Natural killer cell (primary cell): ENCODE measurements at regions not wholly inside any gene's neighbourhood (a gene's known extent, or its start where the extent isn't known, plus 50 kb on each side); places are given as distances from the start of the nearest gene placed in this dataset.
A peak's percentile ranks its signal among the peaks of the same experiment; 100 is the strongest.
"Not testable (repeated sequence)": the region's sequence is repeated elsewhere in the genome, so short reads cannot be mapped to it uniquely, and the experiment has no call there.

Source experiments
- ATAC-seq, 3 donors: fragments of 150-1000 bp in 2 of 3; fragments of 200-7000 bp in 1 of 3; cut with Tn5 transposase; 1 replicate in 1 of 3; 2 replicates in 2 of 3; pipeline ENCODE4 v1.10.0; 2021; ENCODE audit warnings: mild to moderate bottlenecking in 2 of 3, moderate library complexity in 2 of 3
- DNase-seq, 2 donors: peaks; one replicate each; pipeline versions ENCODE4 v3.0.0 to v3.0.0-alpha.2; 2013 to 2021; ENCODE audit warnings: mixed read lengths in 1 of 2
- H3K27ac ChIP-seq: one replicate; pipeline ENCODE4 v1.5.1; 2013; ENCODE audit warnings: mild to moderate bottlenecking, low read length
- H3K27me3 ChIP-seq: one replicate; pipeline ENCODE4 v1.6.1; 2013; ENCODE audit warnings: low read length; ENCODE audit not compliant: control insufficient read depth, insufficient read depth
- H3K36me3 ChIP-seq: one replicate; pipeline ENCODE4 v1.6.1; 2013; ENCODE audit warnings: low read length; ENCODE audit not compliant: control insufficient read depth, insufficient read depth
- H3K4me1 ChIP-seq: one replicate; pipeline ENCODE4 v1.6.1; 2013; ENCODE audit warnings: low read length; ENCODE audit not compliant: control insufficient read depth, insufficient read depth
- H3K4me3 ChIP-seq: one replicate; pipeline ENCODE4 v1.5.1; 2013; ENCODE audit warnings: low read length
- H3K9me3 ChIP-seq: one replicate; pipeline ENCODE4 v1.6.1; 2013; ENCODE audit warnings: low read length; ENCODE audit not compliant: control insufficient read depth, insufficient read depth
- H3K27ac Mint-ChIP-seq, 2 donors: one replicate each; pipeline ENCODE4 v1.8.0; 2022; ENCODE audit warnings: mild to moderate bottlenecking in 2 of 2, mixed read lengths in 2 of 2, moderate library complexity in 1 of 2
- H3K27me3 Mint-ChIP-seq, 2 donors: one replicate each; pipeline ENCODE4 v1.8.0; 2022; ENCODE audit warnings: low read depth in 2 of 2, mixed read lengths in 2 of 2
- H3K36me3 Mint-ChIP-seq: one replicate; pipeline ENCODE4 v1.8.0; 2022; ENCODE audit warnings: mixed read lengths
- H3K4me1 Mint-ChIP-seq, 2 donors: one replicate each; pipeline ENCODE4 v1.8.0; 2022; ENCODE audit warnings: mixed read lengths in 2 of 2
- H3K4me3 Mint-ChIP-seq: one replicate; pipeline ENCODE4 v1.8.0; 2022; ENCODE audit warnings: mild to moderate bottlenecking, moderate library complexity, mixed read lengths
- H3K9me3 Mint-ChIP-seq, 2 donors: one replicate each; pipeline ENCODE4 v1.8.0; 2022; ENCODE audit warnings: mixed read lengths in 2 of 2
- CTCF ChIP-seq: fragments of 200-600 bp; IDR thresholded peaks from one replicate; pipeline ENCODE4 v1.8.0; 2022; ENCODE audit warnings: antibody characterized with exemption
- WGBS: methylation state at CpG from one replicate; pipeline ENCODE4 v1.1.7; 2013; ENCODE audit warnings: missing lambda C conversion rate; ENCODE audit not compliant: insufficient coverage; 5-methylcytosine and 5-hydroxymethylcytosine counted together
- intact Hi-C: fragments of 100-400 bp; cut with micrococcal nuclease; formaldehyde crosslinking; loops from one replicate; pipeline ENCODE4 v1.14.2; 2022

GRCh38 chr15:21284353-21284752 lies 155.9 kb downstream of the POTEB3 start:
- H3K4me3 Mint-ChIP-seq, H3K4me1 ChIP-seq, H3K9me3 ChIP-seq, H3K27ac ChIP-seq, H3K27me3 ChIP-seq, intact Hi-C loops, DNase-seq, H3K4me1 Mint-ChIP-seq, H3K27me3 Mint-ChIP-seq, H3K4me3 ChIP-seq, H3K27ac Mint-ChIP-seq, H3K36me3 ChIP-seq, H3K36me3 Mint-ChIP-seq, H3K9me3 Mint-ChIP-seq: not testable (repeated sequence)
- ATAC-seq, result peak; percentile 43 to 81 (median 79)
- WGBS, result no CpG with 5 or more reads among the region's 2 CpGs

GRCh38 chr15:21283210-21283609 lies 157.1 kb downstream of the POTEB3 start:
- H3K27me3 Mint-ChIP-seq, H3K36me3 ChIP-seq, H3K4me3 Mint-ChIP-seq, H3K9me3 Mint-ChIP-seq, H3K36me3 Mint-ChIP-seq, H3K9me3 ChIP-seq, H3K27me3 ChIP-seq, H3K27ac ChIP-seq, DNase-seq, H3K4me1 ChIP-seq, H3K4me1 Mint-ChIP-seq, intact Hi-C loops, H3K4me3 ChIP-seq, H3K27ac Mint-ChIP-seq: not testable (repeated sequence)
- no CpG with 5 or more reads among the region's 1 CpG for WGBS
- peak; percentile 64 to 74 (median 68) for ATAC-seq

- intact Hi-C loops, H3K27me3 ChIP-seq, DNase-seq, H3K27ac ChIP-seq, H3K4me1 Mint-ChIP-seq, H3K36me3 ChIP-seq, H3K27me3 Mint-ChIP-seq, H3K36me3 Mint-ChIP-seq, H3K4me3 ChIP-seq, H3K4me1 ChIP-seq, H3K27ac Mint-ChIP-seq, ATAC-seq, H3K9me3 ChIP-seq, H3K4me3 Mint-ChIP-seq, H3K9me3 Mint-ChIP-seq: not testable (repeated sequence)
- no CpG with 5 or more reads among the region's 3 CpGs for WGBS
Observed at GRCh38 chr15:21280272-21280671, 160.0 kb downstream of the POTEB3 start.

- H3K36me3 Mint-ChIP-seq, H3K36me3 ChIP-seq, H3K27ac Mint-ChIP-seq, H3K4me3 ChIP-seq, H3K4me1 ChIP-seq, H3K27me3 ChIP-seq, H3K4me3 Mint-ChIP-seq, H3K27ac ChIP-seq, intact Hi-C loops, ATAC-seq, H3K9me3 ChIP-seq, H3K9me3 Mint-ChIP-seq: not testable (repeated sequence)
- 60% methylated on average over 3 of the region's 3 CpGs for WGBS
- Mint-ChIP-seq H3K27me3 (peaks cover 7 to 22% of the 10 kb centered on the region in 2 donors), H3K4me1 (peaks cover 13 to 19% of the 10 kb centered on the region in 2 donors)
- peak in 1 of 2 donors; percentile 1 for DNase-seq
Observed at GRCh38 chr15:21272176-21272982, 167.9 kb downstream of the POTEB3 start.

DNA sequence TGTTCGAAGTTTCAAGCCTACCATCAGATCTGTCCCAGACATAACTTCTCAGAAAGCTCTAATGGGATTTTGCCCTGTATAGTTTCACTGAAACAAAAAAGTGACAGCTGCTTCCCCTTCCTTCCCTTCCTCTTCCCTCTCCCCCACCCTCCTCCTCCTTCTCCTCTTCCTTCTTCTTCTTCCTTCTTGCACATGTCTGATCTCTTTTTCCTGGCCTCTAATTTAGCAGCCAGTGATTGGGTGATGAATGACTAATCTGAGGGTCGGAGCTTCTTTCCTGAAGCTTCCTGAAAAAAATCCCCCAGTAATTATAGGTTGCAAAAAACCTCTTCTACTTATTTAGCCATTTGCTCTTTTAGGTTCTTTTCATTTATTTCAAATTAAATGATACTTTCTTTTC lies 168.7 kb downstream of the POTEB3 start:
- Histone ChIP-seq H3K36me3 (no peaks in the 10 kb centered on the region), H3K27ac (no peak overlapping the region), H3K4me3 (no peak overlapping the region), H3K27me3 (no peaks in the 10 kb centered on the region), H3K4me1 (no peaks in the 10 kb centered on the region), H3K9me3 (no peaks in the 10 kb centered on the region)
- Mint-ChIP-seq H3K4me1 (peaks cover 13 to 19% of the 10 kb centered on the region in 2 donors), H3K4me3 (no peak overlapping the region), H3K27me3 (peaks cover 9 to 22% of the 10 kb centered on the region in 2 donors), H3K36me3 (no peaks in the 10 kb centered on the region), H3K27ac (no peak overlapping the region), H3K9me3 (no peaks in the 10 kb centered on the region)
- 54% methylated on average over 2 of the region's 2 CpGs for WGBS
- intact Hi-C loops, result no loop called here
- ATAC-seq (no peak), DNase-seq (peak in 1 of 2 donors; percentile 0)
- TF ChIP-seq CTCF, result no peak
